GM10266 (cell line): ENCODE measurements at regions not wholly inside any gene's neighbourhood (a gene's known extent, or its start where the extent isn't known, plus 50 kb on each side); places are given as distances from the start of the nearest gene placed in this dataset.

Source experiments
- DNase-seq: peaks from one replicate; pipeline ENCODE4 v3.0.0; 2012; ENCODE audit errors: extremely low spot score
- CTCF ChIP-seq: IDR thresholded peaks from 2 replicates; pipeline ENCODE4 v1.5.1; 2012; ENCODE audit warnings: mild to moderate bottlenecking, low read depth; ENCODE audit not compliant: control insufficient read depth, insufficient read depth; ENCODE audit errors: missing control alignments

- TF ChIP-seq CTCF: no peak
- DNase-seq: no peak
Measured at GRCh38 chr12:17810399-17810798, 279.6 kb downstream of the RERGL start.

- no peak for DNase-seq
Measured at GRCh38 chr12:17809206-17809605, 280.8 kb downstream of the RERGL start.

GRCh38 chr12:17802657-17803641 lies 287.0 kb downstream of the RERGL start:
- no peak for TF ChIP-seq CTCF
- no peak for DNase-seq

More at GRCh38 chr12:17809206-17809605, 280.8 kb downstream of the RERGL start:
- no peak for TF ChIP-seq CTCF

GRCh38 chr12:17793854-17794253 lies 296.1 kb downstream of the RERGL start:
- no peak for DNase-seq
- TF ChIP-seq CTCF: no peak

GRCh38 chr12:17778242-17778641 lies 311.8 kb downstream of the RERGL start:
- no peak for DNase-seq
- TF ChIP-seq CTCF: no peak

- no peak for TF ChIP-seq CTCF
- DNase-seq: no peak
Measured at GRCh38 chr12:17763366-17763765, 326.6 kb downstream of the RERGL start.

GRCh38 chr12:17759982-17760381 lies 330.0 kb downstream of the RERGL start:
- TF ChIP-seq CTCF: no peak
- no peak for DNase-seq
